AML-193 (cell line): ENCODE measurements at regions not wholly inside any gene's neighbourhood (a gene's known extent, or its start where the extent isn't known, plus 50 kb on each side); places are given as distances from the start of the nearest gene placed in this dataset.
"Not testable (repeated sequence)": the region's sequence is repeated elsewhere in the genome, so short reads cannot be mapped to it uniquely, and the experiment has no call there.

Source experiments
- DNase-seq, 2 experiments: peaks; one replicate each; lab custom pipeline; 2025; lab: John Stamatoyannopoulos, UW

GRCh38 chr7:125255810-125256209 lies 326.2 kb upstream of the POT1 start:
- no peak for DNase-seq

- DNase-seq, result no peak
Measured at GRCh38 chr7:125254566-125254965, 324.9 kb upstream of the POT1 start.

- DNase-seq, result no peak
Measured at GRCh38 chr7:125253452-125254190, 324.0 kb upstream of the POT1 start.

- DNase-seq, result no peak
Measured at GRCh38 chr7:125247514-125248098, 318.0 kb upstream of the POT1 start.

- DNase-seq, result no peak
Measured at GRCh38 chr7:125246706-125247105, 317.1 kb upstream of the POT1 start.

GRCh38 chr7:125241548-125241947 lies 311.9 kb upstream of the POT1 start:
- no peak for DNase-seq

GRCh38 chr7:125222596-125222995 lies 293.0 kb upstream of the POT1 start:
- no peak for DNase-seq

GRCh38 chr7:125218076-125218475 lies 288.5 kb upstream of the POT1 start:
- no peak for DNase-seq

- DNase-seq, result no peak
Measured at GRCh38 chr7:125201002-125201401, 271.4 kb upstream of the POT1 start.

GRCh38 chr7:125197731-125198393 lies 268.2 kb upstream of the POT1 start:
- no peak for DNase-seq

- no peak for DNase-seq
Measured at GRCh38 chr7:125195156-125195555, 265.5 kb upstream of the POT1 start.

GRCh38 chr7:125193263-125193662 lies 263.6 kb upstream of the POT1 start:
- no peak for DNase-seq

GRCh38 chr7:125184801-125185200 lies 255.2 kb upstream of the POT1 start:
- DNase-seq, result no peak

- not testable (repeated sequence) for DNase-seq
Measured at GRCh38 chr7:125181569-125182267, 252.1 kb upstream of the POT1 start.

- DNase-seq, result no peak
Measured at GRCh38 chr7:125173571-125173970, 243.9 kb upstream of the POT1 start.

GRCh38 chr7:125169088-125169487 lies 239.5 kb upstream of the POT1 start:
- DNase-seq, result no peak

GRCh38 chr7:125154930-125155329 lies 225.3 kb upstream of the POT1 start:
- no peak for DNase-seq

GRCh38 chr7:125149151-125149550 lies 219.5 kb upstream of the POT1 start:
- DNase-seq, result no peak

GRCh38 chr7:125147047-125147446 lies 217.4 kb upstream of the POT1 start:
- DNase-seq, result no peak

GRCh38 chr7:125136755-125137532 lies 207.3 kb upstream of the POT1 start:
- no peak for DNase-seq

- DNase-seq, result no peak
Measured at GRCh38 chr7:125136341-125136740, 206.7 kb upstream of the POT1 start.

GRCh38 chr7:125130173-125130572 lies 200.5 kb upstream of the POT1 start:
- no peak for DNase-seq
